ENCODE measurements at regions not wholly inside any gene's neighbourhood (a gene's known extent, or its start where the extent isn't known, plus 50 kb on each side); places are given as distances from the start of the nearest gene placed in this dataset.
A peak's percentile ranks its signal among the peaks of the same experiment; 100 is the strongest.
"Not testable (repeated sequence)": the region's sequence is repeated elsewhere in the genome, so short reads cannot be mapped to it uniquely, and the experiment has no call there.

DNA sequence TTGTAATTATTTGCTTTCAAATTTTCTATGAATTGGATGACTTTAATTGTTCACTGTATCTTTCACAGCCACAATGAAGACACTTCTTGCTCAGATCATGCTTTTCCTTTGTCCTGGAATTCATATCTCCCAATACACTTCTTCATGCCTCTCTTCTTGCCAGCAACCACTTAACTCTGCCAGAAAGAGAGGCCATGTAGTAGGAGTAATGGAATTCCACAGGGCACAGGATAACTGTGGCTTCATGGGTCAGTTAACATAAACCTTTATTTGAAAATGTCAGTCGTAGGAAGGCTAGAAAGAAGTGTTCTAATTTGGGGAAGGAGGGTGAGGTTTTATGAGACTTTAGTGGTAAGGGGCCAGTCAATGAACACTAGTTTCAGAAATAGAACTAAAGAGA is 190.3 kb downstream of the TMEM167A start:
- DNase-seq = no peak

GRCh38 chr5:82885627-82886389 is 191.4 kb downstream of the TMEM167A start:
- DNase-seq = peak; percentile 18

DNA sequence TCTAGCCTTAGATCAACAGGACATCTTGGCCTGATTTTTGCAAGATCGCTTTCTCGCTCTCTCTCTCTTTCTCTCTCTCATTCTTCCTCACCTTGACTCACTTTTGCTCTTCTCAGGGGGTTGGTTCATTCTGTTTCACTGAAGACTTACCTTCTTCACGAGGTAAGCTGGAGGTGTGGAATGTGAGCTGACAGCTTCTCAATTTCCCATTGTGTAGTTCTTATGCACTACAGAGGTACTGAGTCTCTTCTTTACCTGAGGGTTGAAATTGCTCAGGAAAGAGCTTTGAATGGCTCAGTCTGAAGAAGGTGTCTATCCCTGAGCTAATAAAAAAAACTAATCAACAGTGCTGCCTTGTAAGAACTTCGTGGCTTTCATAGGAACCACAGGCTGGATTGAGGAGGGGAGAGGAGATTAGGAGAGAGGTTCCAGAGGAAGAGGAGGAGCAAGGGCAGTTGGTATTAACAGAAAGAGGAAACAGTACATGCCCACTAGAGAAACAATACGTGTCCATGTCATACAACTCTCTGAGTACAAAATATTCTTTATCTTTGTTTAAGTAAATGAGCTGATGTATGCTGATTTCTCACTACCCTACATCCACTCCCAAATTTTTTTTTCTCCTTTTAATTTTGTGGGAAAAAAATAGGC is 192.2 kb downstream of the TMEM167A start:
- no peak for DNase-seq

DNA sequence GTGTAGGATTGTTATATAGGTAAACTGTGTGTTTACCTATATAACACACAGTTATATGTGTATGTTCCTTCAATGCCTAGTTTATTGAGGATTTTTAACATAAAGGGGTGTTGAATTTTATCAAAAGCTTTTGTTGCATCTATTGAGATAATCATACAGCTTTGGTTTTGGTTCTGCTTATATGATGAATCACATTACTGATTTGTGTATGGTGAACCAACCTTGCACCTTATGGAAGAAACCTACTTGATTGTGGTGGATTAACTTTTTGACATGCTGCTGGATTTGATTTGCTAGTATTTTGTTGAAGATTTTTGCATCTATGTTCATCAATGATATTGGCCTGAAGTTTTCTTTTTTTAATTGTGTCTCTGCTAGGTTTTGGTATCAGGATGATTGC is 194.9 kb downstream of the TMEM167A start:
- no peak for DNase-seq

DNA sequence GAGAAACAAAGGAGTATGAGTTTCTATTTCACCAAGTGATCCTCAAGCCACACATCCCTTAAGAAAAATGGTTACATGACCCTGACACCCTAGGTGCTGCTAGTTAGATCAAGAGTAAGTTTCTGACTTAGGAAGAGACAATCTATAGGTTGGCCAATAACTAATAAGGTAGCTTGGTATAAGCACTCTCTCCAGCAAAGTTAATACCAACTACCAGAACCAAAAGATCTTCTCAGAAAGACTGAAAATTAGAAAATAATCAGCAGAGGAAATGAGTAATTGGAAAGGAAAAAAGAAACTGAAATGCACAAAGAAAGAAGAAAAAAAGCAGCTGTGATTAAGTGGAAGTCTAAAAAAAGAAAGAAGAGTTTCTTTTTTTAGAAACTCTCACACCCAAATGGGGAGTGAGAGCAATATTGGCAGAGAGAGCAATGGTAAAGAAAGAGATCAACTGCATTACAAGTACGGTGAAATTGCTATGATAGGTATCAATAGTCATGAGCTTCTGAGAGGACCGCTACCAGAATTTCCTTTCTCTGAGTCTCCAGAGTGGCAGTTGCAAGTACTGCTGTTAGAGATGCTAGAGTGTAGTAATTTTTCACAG is 195.5 kb downstream of the TMEM167A start:
- no peak for DNase-seq

GRCh38 chr5:82879089-82879488 is 198.1 kb downstream of the TMEM167A start:
- DNase-seq = no peak

- no peak for DNase-seq
These were observed 203.7 kb downstream of the TMEM167A start for GRCh38 chr5:82873452-82873851.

DNA sequence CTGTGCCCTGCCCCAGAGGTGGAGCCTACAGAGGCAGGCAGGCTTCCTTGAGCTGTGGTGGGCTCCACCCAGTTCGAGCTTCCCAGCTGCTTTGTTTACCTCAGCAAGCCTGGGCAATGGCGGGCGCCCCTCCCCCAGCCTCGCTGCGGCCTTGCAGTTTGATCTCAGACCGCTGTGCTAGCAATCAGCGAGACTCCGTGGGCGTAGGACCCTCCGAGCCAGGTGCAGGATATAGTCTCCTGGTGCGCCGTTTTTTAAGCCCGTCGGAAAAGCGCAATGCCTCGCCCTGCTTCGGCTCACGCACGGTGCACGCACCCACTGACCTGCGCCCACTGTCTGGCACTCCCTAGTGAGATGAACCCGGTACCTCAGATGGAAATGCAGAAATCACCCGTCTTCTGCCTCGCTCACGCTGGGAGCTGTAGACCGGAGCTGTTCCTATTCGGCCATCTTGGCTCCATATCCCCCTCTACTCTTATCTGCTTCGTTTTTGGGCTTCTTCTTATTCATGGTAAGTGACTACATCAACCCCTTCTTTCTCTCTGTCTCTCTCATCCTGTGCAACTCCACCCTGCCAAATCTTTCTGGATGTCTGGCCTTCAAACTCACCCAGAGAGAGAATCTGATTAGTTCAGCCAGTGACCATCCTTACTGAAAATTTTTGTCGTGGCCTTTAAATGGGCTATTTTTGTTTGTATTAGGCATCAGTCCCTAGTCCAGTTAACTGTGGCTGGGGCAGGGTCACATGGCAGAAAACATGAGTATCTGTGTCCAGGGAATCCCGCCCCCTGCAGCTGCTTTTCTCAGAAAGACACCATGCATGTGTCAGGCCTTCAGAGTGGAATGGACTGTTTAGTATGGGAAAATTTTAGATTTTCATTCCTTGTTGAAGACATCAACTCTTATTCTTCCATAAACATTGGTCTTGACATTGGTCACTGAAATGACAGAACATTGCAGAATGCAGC is 204.6 kb downstream of the TMEM167A start:
- not testable (repeated sequence) for DNase-seq

GRCh38 chr5:82865625-82866024 is 211.6 kb downstream of the TMEM167A start:
- DNase-seq = no peak

- peak; percentile 43 for DNase-seq
These were observed 213.9 kb downstream of the TMEM167A start for GRCh38 chr5:82863266-82863665.

- peak; percentile 56 for DNase-seq
These were observed 214.5 kb downstream of the TMEM167A start for GRCh38 chr5:82862711-82863110.

GRCh38 chr5:82862261-82862660 is 214.9 kb downstream of the TMEM167A start:
- DNase-seq = peak; percentile 62

- DNase-seq = no peak
These were observed 215.5 kb downstream of the TMEM167A start for GRCh38 chr5:82861701-82862100.

GRCh38 chr5:82859451-82860140 is 217.6 kb downstream of the TMEM167A start:
- DNase-seq = no peak

DNA sequence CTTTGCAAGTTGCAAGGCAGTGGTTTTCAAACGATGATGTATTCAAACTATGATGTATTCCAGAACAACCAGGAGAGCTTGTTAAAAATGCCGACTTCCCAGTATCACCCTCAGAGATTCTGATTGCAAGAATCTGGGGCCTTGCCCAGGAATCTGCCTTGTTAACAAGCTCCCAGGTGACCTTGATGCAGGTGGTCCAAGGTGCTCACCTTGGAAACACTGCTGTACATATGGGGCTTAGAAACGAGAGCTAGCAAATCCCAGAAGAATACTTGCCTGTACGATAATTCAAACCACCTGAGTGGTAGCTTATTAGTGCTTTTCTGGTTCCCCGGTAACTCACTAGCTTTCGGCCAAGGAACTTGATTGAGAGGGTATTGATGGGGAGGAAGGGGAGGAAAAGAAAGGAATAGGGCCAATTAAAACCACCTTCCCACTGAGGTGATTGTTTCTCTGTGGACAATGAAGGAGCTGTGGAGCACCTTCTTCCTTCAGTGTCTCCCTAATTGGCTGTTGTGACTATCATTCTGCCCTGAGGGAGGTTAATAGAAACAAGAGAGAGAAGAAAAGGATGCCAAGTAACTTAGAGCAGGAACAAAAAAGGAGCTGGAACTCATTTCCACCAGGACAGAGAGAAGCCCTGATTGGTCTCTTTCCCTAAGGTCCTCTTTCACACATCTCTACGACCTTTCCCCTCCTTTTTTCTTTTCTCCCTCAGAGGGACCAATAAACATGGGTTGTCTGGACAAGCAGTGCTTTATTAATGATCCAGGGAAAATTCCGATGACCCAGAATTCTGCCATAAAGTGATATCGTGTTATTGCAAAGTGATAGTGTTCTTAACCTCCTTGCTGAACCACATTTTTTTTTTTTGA is 218.8 kb downstream of the TMEM167A start:
- DNase-seq = peak; percentile 34

DNA sequence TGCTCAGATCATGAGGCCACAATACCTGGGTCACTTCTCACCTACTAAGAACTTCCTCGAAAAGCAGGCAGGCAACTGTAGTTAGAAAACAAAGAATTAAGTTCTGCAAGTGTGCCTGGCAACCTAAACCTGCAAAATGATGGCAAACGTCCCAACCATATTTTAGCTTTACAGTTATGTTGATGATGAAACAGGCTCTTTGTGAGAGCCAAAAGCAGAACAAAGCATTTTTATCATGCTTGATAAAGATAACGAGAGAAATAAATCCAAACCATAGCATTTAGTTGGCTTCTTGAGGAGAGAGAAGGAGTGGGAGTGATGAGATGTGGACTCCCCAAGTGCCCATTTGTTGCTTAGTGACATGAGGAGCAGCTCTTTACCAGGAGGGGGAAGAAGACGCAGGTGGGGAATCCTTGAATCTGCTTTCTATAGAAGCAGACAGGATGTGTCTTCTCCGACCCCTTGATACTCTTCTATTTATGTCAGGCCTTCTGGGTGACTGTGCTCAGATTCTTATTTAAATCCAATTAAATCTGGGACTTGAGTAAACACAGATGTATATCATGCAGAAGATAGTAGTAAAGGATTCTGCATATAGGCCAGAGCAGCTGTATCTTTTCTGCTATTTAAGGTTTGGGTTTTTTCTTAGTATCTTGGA is 221.2 kb downstream of the TMEM167A start:
- DNase-seq = peak; percentile 26

- no peak for DNase-seq
These were observed 222.2 kb downstream of the TMEM167A start for GRCh38 chr5:82854956-82855355.

GRCh38 chr5:82851471-82851870 is 225.7 kb downstream of the TMEM167A start:
- no peak for DNase-seq

DNA sequence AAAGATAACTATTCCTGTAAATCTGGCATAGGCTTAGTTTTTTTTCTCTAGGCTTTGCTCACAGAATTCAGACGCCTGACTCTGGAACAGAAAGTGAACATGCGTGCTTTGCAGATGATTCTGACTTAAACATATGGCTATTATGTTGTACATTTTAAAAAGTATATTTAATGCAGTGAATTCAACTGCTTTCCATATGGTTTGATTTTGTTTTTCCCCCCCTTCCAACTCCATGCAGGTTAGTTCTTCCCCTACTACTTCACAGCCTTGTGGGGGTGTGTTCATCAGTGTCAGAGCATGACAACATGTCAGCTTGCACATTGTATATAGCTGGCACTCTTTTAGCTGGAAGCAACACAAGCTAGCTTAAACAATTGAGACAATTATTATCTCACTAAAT is 226.8 kb downstream of the TMEM167A start:
- peak; percentile 62 for DNase-seq

DNA sequence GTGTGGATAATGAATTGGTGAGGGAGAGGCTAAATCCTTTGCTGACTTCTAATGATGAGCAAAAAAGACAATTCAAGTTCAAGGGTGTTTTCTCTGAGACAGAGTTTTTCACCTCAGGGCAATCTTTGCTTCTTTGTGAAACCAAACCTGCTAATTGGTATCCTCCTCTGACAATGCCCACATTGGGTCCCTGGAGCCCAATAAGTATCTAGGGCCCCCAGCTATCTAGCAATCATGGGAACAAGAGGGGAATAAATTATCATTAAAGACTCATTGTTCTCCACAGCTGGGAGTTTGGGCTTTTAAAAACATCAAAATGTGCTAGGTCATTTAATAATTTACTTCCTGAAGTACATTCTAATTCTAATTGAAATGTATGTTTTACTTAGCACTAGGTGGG is 227.3 kb downstream of the TMEM167A start:
- peak; percentile 97 for DNase-seq

DNA sequence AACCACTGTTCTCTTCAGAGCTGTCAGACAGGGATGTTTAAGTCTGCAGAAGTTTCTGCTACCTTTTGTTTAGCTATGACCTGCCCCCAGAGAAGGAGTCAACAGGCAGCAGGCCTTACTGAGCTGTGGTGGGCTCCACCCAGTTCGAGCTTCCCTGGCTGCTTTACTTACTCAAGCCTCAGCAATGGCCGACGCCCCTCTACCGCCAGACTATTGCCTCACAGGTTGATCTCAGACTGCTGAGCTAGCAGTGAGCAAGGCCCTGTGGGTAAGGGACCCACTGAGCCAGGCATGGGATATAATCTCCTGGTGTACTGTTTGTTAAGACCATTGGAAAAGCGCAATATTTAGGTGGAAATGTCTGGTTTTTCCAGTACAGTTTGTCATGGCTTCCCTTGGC is 229.6 kb downstream of the TMEM167A start:
- no peak for DNase-seq

Measured in NCI-H69 (cell line).